ENCODE measurements at regions not wholly inside any gene's neighbourhood (a gene's known extent, or its start where the extent isn't known, plus 50 kb on each side); places are given as distances from the start of the nearest gene placed in this dataset.

DNA sequence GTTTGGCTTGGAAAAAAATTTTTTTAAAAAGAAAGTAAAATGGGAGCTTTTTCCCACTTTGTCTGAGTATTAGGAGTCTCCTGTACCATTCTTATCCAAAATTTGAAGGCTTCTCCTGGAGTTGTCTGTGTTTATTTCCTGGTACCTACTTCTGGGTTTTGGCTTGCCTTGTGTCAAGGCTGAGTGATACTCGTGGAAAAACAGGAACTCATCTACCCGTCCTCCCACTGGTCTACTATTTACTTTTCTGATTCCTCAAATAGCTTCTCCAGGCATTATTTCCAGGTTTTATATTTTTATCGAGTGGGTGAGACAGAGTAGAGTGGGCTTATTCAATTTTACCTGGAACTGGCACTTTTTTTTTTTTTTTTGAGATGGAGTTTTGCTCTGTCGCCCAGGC, 99.4 kb downstream of the RMI1 start:
- no peak for TF ChIP-seq POLR2A (IDR thresholded peaks at IDR 0.05)
- TF ChIP-seq, protein P1, sequence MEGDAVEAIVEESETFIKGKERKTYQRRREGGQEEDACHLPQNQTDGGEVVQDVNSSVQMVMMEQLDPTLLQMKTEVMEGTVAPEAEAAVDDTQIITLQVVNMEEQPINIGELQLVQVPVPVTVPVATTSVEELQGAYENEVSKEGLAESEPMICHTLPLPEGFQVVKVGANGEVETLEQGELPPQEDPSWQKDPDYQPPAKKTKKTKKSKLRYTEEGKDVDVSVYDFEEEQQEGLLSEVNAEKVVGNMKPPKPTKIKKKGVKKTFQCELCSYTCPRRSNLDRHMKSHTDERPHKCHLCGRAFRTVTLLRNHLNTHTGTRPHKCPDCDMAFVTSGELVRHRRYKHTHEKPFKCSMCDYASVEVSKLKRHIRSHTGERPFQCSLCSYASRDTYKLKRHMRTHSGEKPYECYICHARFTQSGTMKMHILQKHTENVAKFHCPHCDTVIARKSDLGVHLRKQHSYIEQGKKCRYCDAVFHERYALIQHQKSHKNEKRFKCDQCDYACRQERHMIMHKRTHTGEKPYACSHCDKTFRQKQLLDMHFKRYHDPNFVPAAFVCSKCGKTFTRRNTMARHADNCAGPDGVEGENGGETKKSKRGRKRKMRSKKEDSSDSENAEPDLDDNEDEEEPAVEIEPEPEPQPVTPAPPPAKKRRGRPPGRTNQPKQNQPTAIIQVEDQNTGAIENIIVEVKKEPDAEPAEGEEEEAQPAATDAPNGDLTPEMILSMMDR (IDR thresholded peaks at IDR 0.05): no peak
